NCI-H2081 treated with DMSO at 0.1 percent for 48 hours (cell line): ENCODE measurements at regions not wholly inside any gene's neighbourhood (a gene's known extent, or its start where the extent isn't known, plus 50 kb on each side); places are given as distances from the start of the nearest gene placed in this dataset.
"Not testable (repeated sequence)": the region's sequence is repeated elsewhere in the genome, so short reads cannot be mapped to it uniquely, and the experiment has no call there.

Source experiments
- DNase-seq: peaks from one replicate; lab custom pipeline; 2025; lab: John Stamatoyannopoulos, UW

- no peak for DNase-seq
These were observed 388.4 kb downstream of the TFEC start for GRCh38 chr7:115642194-115642593.

- DNase-seq, result no peak
These were observed 391.7 kb downstream of the TFEC start for GRCh38 chr7:115638853-115639252.

- no peak for DNase-seq
These were observed 393.4 kb downstream of the TFEC start for GRCh38 chr7:115637128-115637527.

GRCh38 chr7:115635876-115636275 lies 394.7 kb downstream of the TFEC start:
- no peak for DNase-seq

GRCh38 chr7:115635376-115635775 lies 395.2 kb downstream of the TFEC start:
- no peak for DNase-seq

- no peak for DNase-seq
These were observed 395.9 kb downstream of the TFEC start for GRCh38 chr7:115634633-115635032.

GRCh38 chr7:115632636-115633035 lies 397.9 kb downstream of the TFEC start:
- DNase-seq, result no peak

GRCh38 chr7:115631782-115632181 lies 398.8 kb downstream of the TFEC start:
- DNase-seq, result no peak

GRCh38 chr7:115630049-115630448 lies 400.5 kb downstream of the TFEC start:
- DNase-seq, result no peak

- DNase-seq, result no peak
These were observed 411.9 kb downstream of the TFEC start for GRCh38 chr7:115618676-115619075.

- no peak for DNase-seq
These were observed 416.7 kb downstream of the TFEC start for GRCh38 chr7:115613836-115614235.

GRCh38 chr7:115603416-115603815 lies 427.1 kb downstream of the TFEC start:
- DNase-seq, result no peak

- no peak for DNase-seq
These were observed 430.4 kb downstream of the TFEC start for GRCh38 chr7:115600207-115600606.

- not testable (repeated sequence) for DNase-seq
These were observed 431.4 kb downstream of the TFEC start for GRCh38 chr7:115599184-115599583.

GRCh38 chr7:115597220-115597619 lies 433.3 kb downstream of the TFEC start:
- not testable (repeated sequence) for DNase-seq

- no peak for DNase-seq
These were observed 437.5 kb downstream of the TFEC start for GRCh38 chr7:115593111-115593510.

GRCh38 chr7:115585015-115585718 lies 445.4 kb downstream of the TFEC start:
- DNase-seq, result no peak

GRCh38 chr7:115582956-115583355 lies 447.6 kb downstream of the TFEC start:
- DNase-seq, result no peak

GRCh38 chr7:115578576-115578975 lies 452.0 kb downstream of the TFEC start:
- no peak for DNase-seq

- DNase-seq, result no peak
These were observed 455.8 kb downstream of the TFEC start for GRCh38 chr7:115574681-115575291.

GRCh38 chr7:115572111-115572510 lies 458.5 kb downstream of the TFEC start:
- no peak for DNase-seq

GRCh38 chr7:115561335-115562110 lies 469.0 kb downstream of the TFEC start:
- no peak for DNase-seq

GRCh38 chr7:115559877-115560276 lies 470.7 kb downstream of the TFEC start:
- DNase-seq, result no peak
